Panc1 (cell line): ENCODE measurements at regions not wholly inside any gene's neighbourhood (a gene's known extent, or its start where the extent isn't known, plus 50 kb on each side); places are given as distances from the start of the nearest gene placed in this dataset.

Experiments
- CTCF ChIP-seq: fragments of 450-650 bp; IDR thresholded peaks from 2 replicates; pipeline ENCODE4 v1.5.1; 2017; ENCODE audit warnings: mild to moderate bottlenecking
- POLR2AphosphoS5 ChIP-seq: IDR thresholded peaks from 2 replicates; pipeline ENCODE4 v1.6.1; 2012; ENCODE audit warnings: mild to moderate bottlenecking, low read depth, low read length, moderate library complexity
- SIN3A ChIP-seq: IDR thresholded peaks from 2 replicates; pipeline ENCODE4 v1.6.1; 2012; ENCODE audit warnings: low read depth, mild to moderate bottlenecking, low read length, moderate library complexity, borderline replicate concordance; ENCODE audit not compliant: insufficient read depth

- TF ChIP-seq CTCF (no peak), POLR2AphosphoS5 (no peak), SIN3A (no peak)
Measured at GRCh38 chr2:2614452-2614851, 283.4 kb upstream of the MYT1L start.
